ENCODE measurements at regions not wholly inside any gene's neighbourhood (a gene's known extent, or its start where the extent isn't known, plus 50 kb on each side); places are given as distances from the start of the nearest gene placed in this dataset.
"Not testable (repeated sequence)": the region's sequence is repeated elsewhere in the genome, so short reads cannot be mapped to it uniquely, and the experiment has no call there.

DNA sequence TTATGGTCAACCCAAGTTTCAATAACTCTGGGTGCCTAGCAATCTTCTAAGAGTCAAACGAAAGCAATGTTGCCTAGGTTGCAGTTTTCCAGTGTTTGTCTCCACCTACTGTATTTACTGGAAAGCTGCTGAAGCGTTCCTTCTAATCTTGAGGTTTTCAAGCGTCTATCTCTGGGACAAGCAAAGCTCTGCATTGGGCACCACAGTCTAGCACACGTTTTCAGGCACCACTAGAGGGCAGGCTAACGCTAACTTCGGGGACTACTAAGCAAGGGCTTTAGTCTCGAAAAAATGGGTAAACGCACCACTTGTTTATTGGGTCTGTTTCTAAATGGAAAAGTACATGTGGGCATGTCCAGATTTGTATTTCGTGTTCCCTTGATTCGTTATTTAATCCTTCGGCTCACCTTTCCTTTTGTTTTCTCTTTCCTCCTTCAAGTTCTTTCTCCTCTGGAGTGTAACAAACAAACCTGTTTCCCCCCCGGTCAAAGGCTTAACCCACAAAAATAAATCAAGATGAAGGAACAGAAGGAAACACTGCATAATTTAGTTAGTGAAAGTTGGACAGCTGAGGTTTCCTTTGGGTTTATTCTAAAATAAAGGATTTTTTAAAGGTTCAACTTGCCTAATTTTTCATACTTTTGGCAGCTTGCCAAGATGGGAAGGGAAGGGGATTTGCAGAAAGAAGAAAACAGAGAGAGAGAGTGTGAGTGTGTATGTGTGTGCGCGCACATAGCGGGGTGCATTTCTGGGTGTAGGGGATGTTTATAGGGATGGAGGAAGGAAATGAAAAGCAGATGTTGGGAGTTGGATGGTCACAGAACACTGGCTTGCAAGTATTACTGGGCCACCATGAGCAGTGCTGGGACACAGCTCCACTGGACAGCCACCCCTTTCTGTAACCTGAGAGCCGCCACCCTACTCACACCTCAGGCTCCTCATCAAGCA is 348.3 kb downstream of the GOLGA6L6 start:
- not testable (repeated sequence) for DNase-seq (ENCODE audit: insufficient read length, low spot score); FAIRE-seq
- TF ChIP-seq, protein P1, sequence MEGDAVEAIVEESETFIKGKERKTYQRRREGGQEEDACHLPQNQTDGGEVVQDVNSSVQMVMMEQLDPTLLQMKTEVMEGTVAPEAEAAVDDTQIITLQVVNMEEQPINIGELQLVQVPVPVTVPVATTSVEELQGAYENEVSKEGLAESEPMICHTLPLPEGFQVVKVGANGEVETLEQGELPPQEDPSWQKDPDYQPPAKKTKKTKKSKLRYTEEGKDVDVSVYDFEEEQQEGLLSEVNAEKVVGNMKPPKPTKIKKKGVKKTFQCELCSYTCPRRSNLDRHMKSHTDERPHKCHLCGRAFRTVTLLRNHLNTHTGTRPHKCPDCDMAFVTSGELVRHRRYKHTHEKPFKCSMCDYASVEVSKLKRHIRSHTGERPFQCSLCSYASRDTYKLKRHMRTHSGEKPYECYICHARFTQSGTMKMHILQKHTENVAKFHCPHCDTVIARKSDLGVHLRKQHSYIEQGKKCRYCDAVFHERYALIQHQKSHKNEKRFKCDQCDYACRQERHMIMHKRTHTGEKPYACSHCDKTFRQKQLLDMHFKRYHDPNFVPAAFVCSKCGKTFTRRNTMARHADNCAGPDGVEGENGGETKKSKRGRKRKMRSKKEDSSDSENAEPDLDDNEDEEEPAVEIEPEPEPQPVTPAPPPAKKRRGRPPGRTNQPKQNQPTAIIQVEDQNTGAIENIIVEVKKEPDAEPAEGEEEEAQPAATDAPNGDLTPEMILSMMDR (IDR thresholded peaks at IDR 0.05; ENCODE audit: insufficient read depth, missing control alignments): peak; percentile 17

- not testable (repeated sequence) for DNase-seq (ENCODE audit: insufficient read length, low spot score); FAIRE-seq
These were observed 350.0 kb downstream of the GOLGA6L6 start for GRCh38 chr15:20191508-20192125.

DNA sequence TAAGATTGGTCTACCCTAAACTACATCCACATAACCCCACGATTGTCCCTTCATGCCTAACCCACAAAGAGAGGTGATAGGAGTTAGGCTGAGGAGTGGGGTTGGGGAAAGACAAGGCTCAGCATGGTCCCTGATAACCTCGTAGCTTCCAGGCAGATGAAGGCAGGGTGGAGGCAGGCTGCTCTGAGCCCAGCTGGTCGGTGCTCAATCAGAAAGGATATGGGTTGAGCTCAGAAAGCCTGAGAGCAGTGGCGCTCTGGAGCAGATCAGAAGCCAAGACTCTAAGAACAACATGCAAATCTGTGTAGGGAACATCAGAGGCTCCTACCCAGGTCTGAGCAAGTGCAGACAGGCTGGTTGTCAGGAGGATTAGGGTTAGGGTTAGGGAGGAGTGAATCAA is 353.0 kb downstream of the GOLGA6L6 start:
- not testable (repeated sequence) for FAIRE-seq; DNase-seq (ENCODE audit: insufficient read length, low spot score)

- FAIRE-seq: not testable (repeated sequence)
These were observed 353.9 kb downstream of the GOLGA6L6 start for GRCh38 chr15:20187370-20188355.

DNA sequence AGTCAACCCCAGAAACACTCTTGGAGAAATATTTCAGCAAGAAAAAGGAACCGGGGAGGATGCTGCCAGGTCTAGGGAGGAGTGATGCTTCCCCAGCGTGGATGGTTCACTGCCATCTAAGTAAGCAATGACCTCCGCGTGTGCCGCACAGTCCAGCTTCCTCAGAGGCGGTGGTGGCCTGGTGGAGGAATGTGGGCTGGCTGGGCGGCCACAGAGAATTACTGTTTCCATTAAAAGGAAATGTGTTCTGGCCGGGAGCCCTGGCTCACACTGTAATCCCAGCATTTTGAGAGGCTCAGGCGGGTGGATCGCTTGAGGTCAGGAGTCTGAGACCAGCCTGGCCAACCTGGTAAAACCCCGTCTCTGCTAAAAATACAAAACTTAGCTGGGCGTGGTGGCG is 356.7 kb downstream of the GOLGA6L6 start:
- not testable (repeated sequence) for FAIRE-seq; DNase-seq (ENCODE audit: insufficient read length, low spot score)

More at GRCh38 chr15:20187370-20188355, 353.9 kb downstream of the GOLGA6L6 start:
- not testable (repeated sequence) for DNase-seq (ENCODE audit: insufficient read length, low spot score)

GRCh38 chr15:20168221-20168620 is 373.4 kb downstream of the GOLGA6L6 start:
- DNase-seq (ENCODE audit: insufficient read length, low spot score); FAIRE-seq: not testable (repeated sequence)

DNA sequence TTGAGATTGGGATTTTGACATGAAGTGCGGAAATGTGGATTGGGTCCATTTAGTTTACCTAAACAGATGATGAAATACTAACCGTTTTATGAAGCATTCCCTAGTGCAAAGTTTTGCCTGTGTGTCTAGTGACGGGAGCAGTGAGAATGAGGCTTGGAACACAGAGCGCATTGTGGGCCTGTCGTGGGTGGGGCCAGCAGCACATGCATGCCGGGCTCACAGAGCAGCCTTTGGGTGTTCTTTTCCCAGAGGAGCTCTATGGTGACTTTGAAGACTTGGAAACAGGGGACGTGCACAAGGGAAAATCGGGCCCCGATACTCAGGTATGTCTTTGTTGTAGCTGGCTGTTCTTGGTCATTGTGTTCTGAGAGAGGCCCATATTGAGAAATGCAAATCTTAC is 388.1 kb downstream of the GOLGA6L6 start:
- not testable (repeated sequence) for DNase-seq (ENCODE audit: insufficient read length, low spot score); FAIRE-seq

- not testable (repeated sequence) for FAIRE-seq
These were observed 392.9 kb downstream of the GOLGA6L6 start for GRCh38 chr15:20148679-20149078.

GRCh38 chr15:20148008-20148407 is 393.6 kb downstream of the GOLGA6L6 start:
- not testable (repeated sequence) for DNase-seq (ENCODE audit: insufficient read length, low spot score); FAIRE-seq

More at GRCh38 chr15:20148679-20149078, 392.9 kb downstream of the GOLGA6L6 start:
- not testable (repeated sequence) for DNase-seq (ENCODE audit: insufficient read length, low spot score)

DNA sequence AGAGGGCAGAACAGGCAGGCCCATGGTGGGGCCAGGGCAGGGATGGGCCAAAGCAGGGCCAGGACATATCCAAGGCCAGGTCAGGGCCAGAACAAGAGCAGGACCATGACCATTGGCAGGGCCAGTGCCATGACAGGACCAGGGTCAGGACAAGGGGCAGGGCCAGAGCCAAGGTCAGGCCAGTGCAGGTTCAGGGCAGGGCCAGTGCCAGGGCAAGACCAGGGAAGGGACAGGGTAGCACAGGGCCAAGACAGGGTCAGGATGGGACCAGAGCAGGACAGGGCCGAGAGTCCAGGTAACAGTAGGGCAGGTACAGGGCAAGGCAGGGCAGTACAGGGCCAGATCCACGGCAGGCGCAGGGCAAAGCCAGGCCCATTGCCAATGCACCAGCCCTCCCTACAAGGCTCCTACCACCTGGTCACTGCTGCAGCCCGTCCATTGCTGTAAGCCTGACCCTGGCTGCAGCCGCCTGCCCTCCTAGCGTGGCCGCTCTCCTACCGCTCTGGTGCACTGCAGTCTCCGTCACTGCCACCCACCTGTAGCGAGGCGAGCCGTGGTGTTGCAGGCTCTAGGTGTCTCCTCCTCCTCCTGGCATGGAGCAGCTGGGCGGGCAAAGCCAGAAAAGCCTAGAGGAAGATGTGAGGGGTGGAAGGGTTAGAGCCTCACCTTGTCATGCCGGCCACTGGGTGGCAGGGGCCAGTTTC is 397.1 kb downstream of the GOLGA6L6 start:
- not testable (repeated sequence) for FAIRE-seq; DNase-seq (ENCODE audit: insufficient read length, low spot score)

- FAIRE-seq; DNase-seq (ENCODE audit: insufficient read length, low spot score): not testable (repeated sequence)
These were observed 398.7 kb downstream of the GOLGA6L6 start for GRCh38 chr15:20142906-20143305.

GRCh38 chr15:20142410-20142809 is 399.2 kb downstream of the GOLGA6L6 start:
- FAIRE-seq; DNase-seq (ENCODE audit: insufficient read length, low spot score): not testable (repeated sequence)

DNA sequence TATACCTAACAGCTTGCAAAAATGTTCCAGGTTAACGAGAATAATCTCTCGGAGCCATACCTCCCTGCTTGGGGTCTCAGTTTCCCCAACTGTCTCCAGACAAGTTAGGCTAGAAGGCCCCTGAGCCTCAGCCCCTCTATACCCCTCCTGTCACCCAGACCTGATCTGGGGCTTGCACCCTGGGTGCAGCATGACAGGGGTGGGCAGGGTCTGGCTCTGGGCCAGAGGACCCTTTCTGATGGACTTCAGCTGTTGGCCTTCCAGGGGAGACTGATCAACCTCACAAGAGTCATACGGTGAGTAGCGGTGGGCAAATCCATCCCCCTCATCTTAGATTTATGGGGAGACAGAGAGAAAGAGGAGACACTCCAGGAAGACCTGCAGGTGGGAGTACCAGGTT is 416.9 kb downstream of the GOLGA6L6 start:
- not testable (repeated sequence) for FAIRE-seq; DNase-seq (ENCODE audit: insufficient read length, low spot score)
